ENCODE measurements at regions not wholly inside any gene's neighbourhood (a gene's known extent, or its start where the extent isn't known, plus 50 kb on each side); places are given as distances from the start of the nearest gene placed in this dataset.

- no peaks in the 10 kb centered on the region for H3K4me1 ChIP-seq
- H3K27me3 ChIP-seq, result no peaks in the 10 kb centered on the region
- H3K4me3 ChIP-seq, result no peak overlapping the region
- no peak overlapping the region for H3K27ac ChIP-seq
- no peak for TF ChIP-seq POLR2A (IDR thresholded peaks at IDR 0.05)
- TF ChIP-seq, protein P1, sequence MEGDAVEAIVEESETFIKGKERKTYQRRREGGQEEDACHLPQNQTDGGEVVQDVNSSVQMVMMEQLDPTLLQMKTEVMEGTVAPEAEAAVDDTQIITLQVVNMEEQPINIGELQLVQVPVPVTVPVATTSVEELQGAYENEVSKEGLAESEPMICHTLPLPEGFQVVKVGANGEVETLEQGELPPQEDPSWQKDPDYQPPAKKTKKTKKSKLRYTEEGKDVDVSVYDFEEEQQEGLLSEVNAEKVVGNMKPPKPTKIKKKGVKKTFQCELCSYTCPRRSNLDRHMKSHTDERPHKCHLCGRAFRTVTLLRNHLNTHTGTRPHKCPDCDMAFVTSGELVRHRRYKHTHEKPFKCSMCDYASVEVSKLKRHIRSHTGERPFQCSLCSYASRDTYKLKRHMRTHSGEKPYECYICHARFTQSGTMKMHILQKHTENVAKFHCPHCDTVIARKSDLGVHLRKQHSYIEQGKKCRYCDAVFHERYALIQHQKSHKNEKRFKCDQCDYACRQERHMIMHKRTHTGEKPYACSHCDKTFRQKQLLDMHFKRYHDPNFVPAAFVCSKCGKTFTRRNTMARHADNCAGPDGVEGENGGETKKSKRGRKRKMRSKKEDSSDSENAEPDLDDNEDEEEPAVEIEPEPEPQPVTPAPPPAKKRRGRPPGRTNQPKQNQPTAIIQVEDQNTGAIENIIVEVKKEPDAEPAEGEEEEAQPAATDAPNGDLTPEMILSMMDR (IDR thresholded peaks at IDR 0.05), result no peak
- no peak for TF ChIP-seq POLR2AphosphoS5 (IDR thresholded peaks at IDR 0.05; ENCODE audit: insufficient read depth in 1 of 2, low read depth in 1 of 2)
- intact Hi-C loops (cut with DNase I), result no loop called here
- no peaks in the 10 kb centered on the region for H3K36me3 ChIP-seq
- H3K9me3 ChIP-seq, result no peaks in the 10 kb centered on the region
- no peak for DNase-seq (ENCODE audit: extremely low spot score in 2 of 2)
Measured at GRCh38 chr5:18098691-18099090, 464.4 kb downstream of the TAF11L14 start.

GRCh38 chr5:18099261-18099660, 465.0 kb downstream of the TAF11L14 start:
- H3K36me3 ChIP-seq, result no peaks in the 10 kb centered on the region
- no peak overlapping the region for H3K27ac ChIP-seq
- TF ChIP-seq, protein P1 (IDR thresholded peaks at IDR 0.05), result no peak
- TF ChIP-seq POLR2A (IDR thresholded peaks at IDR 0.05) (no peak), POLR2AphosphoS5 (IDR thresholded peaks at IDR 0.05; ENCODE audit: insufficient read depth in 1 of 2, low read depth in 1 of 2) (no peak)
- intact Hi-C loops (cut with DNase I), result no loop called here
- DNase-seq (ENCODE audit: extremely low spot score in 2 of 2), result no peak
- no peak overlapping the region for H3K4me3 ChIP-seq
- no peaks in the 10 kb centered on the region for H3K9me3 ChIP-seq
- H3K27me3 ChIP-seq, result no peaks in the 10 kb centered on the region
- H3K4me1 ChIP-seq, result no peaks in the 10 kb centered on the region

- H3K4me3 ChIP-seq, result no peak overlapping the region
- TF ChIP-seq, protein P1 (IDR thresholded peaks at IDR 0.05), result no peak
- TF ChIP-seq POLR2A (IDR thresholded peaks at IDR 0.05) (no peak), POLR2AphosphoS5 (IDR thresholded peaks at IDR 0.05; ENCODE audit: insufficient read depth in 1 of 2, low read depth in 1 of 2) (no peak)
- H3K27me3 ChIP-seq, result no peaks in the 10 kb centered on the region
- no peak overlapping the region for H3K27ac ChIP-seq
- DNase-seq (ENCODE audit: extremely low spot score in 2 of 2), result no peak
- no peaks in the 10 kb centered on the region for H3K4me1 ChIP-seq
- intact Hi-C loops (cut with DNase I), result no loop called here
- H3K9me3 ChIP-seq, result no peaks in the 10 kb centered on the region
- no peaks in the 10 kb centered on the region for H3K36me3 ChIP-seq
Measured at GRCh38 chr5:18101532-18101931, 467.3 kb downstream of the TAF11L14 start.

DNA sequence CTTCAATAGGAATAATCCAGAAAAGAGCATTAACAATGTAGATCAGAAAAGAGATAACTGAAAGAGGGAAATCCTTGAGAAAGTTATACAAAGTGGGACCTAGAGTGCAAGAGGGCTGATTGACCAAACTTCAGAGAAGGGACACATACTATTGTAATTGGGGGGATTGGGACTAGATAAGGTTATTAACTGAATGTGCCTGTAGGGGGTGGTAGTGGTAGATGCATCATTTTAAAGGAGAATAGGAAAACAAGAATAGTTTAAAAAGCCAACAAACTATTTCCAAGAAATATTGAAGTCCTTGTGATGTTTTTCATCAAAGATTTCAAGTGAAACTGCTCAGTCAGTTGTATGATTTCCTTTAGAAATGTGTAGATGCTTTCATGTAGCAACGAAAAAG, 468.5 kb downstream of the TAF11L14 start:
- TF ChIP-seq POLR2AphosphoS5 (IDR thresholded peaks at IDR 0.05; ENCODE audit: insufficient read depth in 1 of 2, low read depth in 1 of 2), result no peak
- TF ChIP-seq, protein P1 (IDR thresholded peaks at IDR 0.05), result no peak
- TF ChIP-seq POLR2A (IDR thresholded peaks at IDR 0.05), result no peak
- intact Hi-C loops (cut with DNase I), result no loop called here

GRCh38 chr5:18105449-18105848, 471.2 kb downstream of the TAF11L14 start:
- Histone ChIP-seq H3K27ac (no peak overlapping the region), H3K4me1 (no peaks in the 10 kb centered on the region), H3K36me3 (no peaks in the 10 kb centered on the region), H3K27me3 (no peaks in the 10 kb centered on the region), H3K4me3 (no peak overlapping the region), H3K9me3 (no peaks in the 10 kb centered on the region)
- intact Hi-C loops (cut with DNase I), result loop anchor here (2.0 kb wide), 1 partner anchor 15 kb away; no protein-coding TSS in a partner anchor
- TF ChIP-seq POLR2AphosphoS5 (IDR thresholded peaks at IDR 0.05; ENCODE audit: insufficient read depth in 1 of 2, low read depth in 1 of 2) (no peak), POLR2A (IDR thresholded peaks at IDR 0.05) (no peak)
- TF ChIP-seq, protein P1 (IDR thresholded peaks at IDR 0.05), result no peak
- no peak for DNase-seq (ENCODE audit: extremely low spot score in 2 of 2)

More for the DNA sequence above, 468.5 kb downstream of the TAF11L14 start:
- Histone ChIP-seq H3K9me3 (no peaks in the 10 kb centered on the region), H3K4me3 (no peak overlapping the region), H3K36me3 (no peaks in the 10 kb centered on the region), H3K27me3 (no peaks in the 10 kb centered on the region), H3K4me1 (no peaks in the 10 kb centered on the region), H3K27ac (no peak overlapping the region)
- no peak for DNase-seq (ENCODE audit: extremely low spot score in 2 of 2)

Data from vagina (tissue), 2 donors.